KOPT-K1 (cell line): ENCODE measurements at regions not wholly inside any gene's neighbourhood (a gene's known extent, or its start where the extent isn't known, plus 50 kb on each side); places are given as distances from the start of the nearest gene placed in this dataset.
A peak's percentile ranks its signal among the peaks of the same experiment; 100 is the strongest.
"Not testable (repeated sequence)": the region's sequence is repeated elsewhere in the genome, so short reads cannot be mapped to it uniquely, and the experiment has no call there.

Experiments
- H3K27ac ChIP-seq: fragments of 200-600 bp; sonication (generic); 2 replicates; pipeline ENCODE4 v1.5.1; 2016; ENCODE audit warnings: antibody characterized with exemption, mild to moderate bottlenecking, low read depth, low read length; ENCODE audit not compliant: poor library complexity, severe bottlenecking
- H3K36me3 ChIP-seq: fragments of 200-600 bp; sonication (generic); 2 replicates; pipeline ENCODE4 v1.5.1; 2017; ENCODE audit warnings: antibody characterized with exemption, mild to moderate bottlenecking, low read length, moderate library complexity; ENCODE audit not compliant: insufficient read depth
- H3K9me3 ChIP-seq: fragments of 200-600 bp; sonication (generic); 2 replicates; pipeline ENCODE4 v1.5.1; 2017; ENCODE audit warnings: antibody characterized with exemption, low read length, mild to moderate bottlenecking; ENCODE audit not compliant: insufficient read depth, poor library complexity, severe bottlenecking

GRCh38 chr16:29612381-29613306 lies 50.4 kb upstream of the SPN start:
- H3K36me3 ChIP-seq, H3K9me3 ChIP-seq: not testable (repeated sequence)
- peak overlapping the region; percentile 85 for H3K27ac ChIP-seq
